ENCODE measurements at regions not wholly inside any gene's neighbourhood (a gene's known extent, or its start where the extent isn't known, plus 50 kb on each side); places are given as distances from the start of the nearest gene placed in this dataset.

GRCh38 chr16:86035906-86036305 lies 136.9 kb downstream of the IRF8 start:
- no peak for TF ChIP-seq CTCF (IDR thresholded peaks at IDR 0.05)
- TF ChIP-seq POLR2A (IDR thresholded peaks at IDR 0.05) = no peak
